Peyer's patch (tissue), 4 donors: ENCODE measurements at regions not wholly inside any gene's neighbourhood (a gene's known extent, or its start where the extent isn't known, plus 50 kb on each side); places are given as distances from the start of the nearest gene placed in this dataset.

Experiments
- DNase-seq, 3 donors: peaks; one replicate each; pipeline ENCODE4 v3.0.0-alpha.2; 2017 to 2019
- H3K27ac ChIP-seq, 4 donors: fragments of 200-600 bp; sonication (generic); one replicate each; pipeline ENCODE4 v1.5.1; 2016 to 2019
- H3K27me3 ChIP-seq, 2 donors: fragments of 200-600 bp; sonication (generic); one replicate each; pipeline ENCODE4 v1.5.1; 2019
- H3K36me3 ChIP-seq, 3 donors: fragments of 200-600 bp; sonication (generic); one replicate each; pipeline ENCODE4 v1.5.1; 2016 to 2019
- H3K4me1 ChIP-seq, 4 donors: fragments of 200-600 bp; sonication (generic); one replicate each; pipeline ENCODE4 v1.5.1; 2016 to 2019
- H3K4me3 ChIP-seq, 4 donors: fragments of 200-600 bp; sonication (generic); 1 replicate in 3 of 4; 2 replicates in 1 of 4; pipeline ENCODE4 v1.5.1; 2016 to 2019; ENCODE audit warnings: mild to moderate bottlenecking in 1 of 4
- H3K9me3 ChIP-seq, 4 donors: fragments of 200-600 bp; sonication (generic); one replicate each; pipeline ENCODE4 v1.5.1; 2016 to 2019; ENCODE audit warnings: mild to moderate bottlenecking in 1 of 4
- POLR2A ChIP-seq, 2 donors: fragments of 450-650 bp; IDR thresholded peaks; one replicate each; pipeline ENCODE4 v1.5.1; 2017; ENCODE audit warnings: antibody characterized with exemption in 2 of 2, mild to moderate bottlenecking in 2 of 2, moderate library complexity in 2 of 2
- TF ChIP-seq, protein P1 (sequence below), 6 experiments: fragments of 450-650 bp in 4 of 6; fragments of 200-600 bp in 2 of 6; sonication (generic) in 1 of 6; IDR thresholded peaks; one replicate each; pipeline ENCODE4 v1.5.1; 2017 to 2019; ENCODE audit warnings: antibody characterized with exemption in 6 of 6, mild to moderate bottlenecking in 3 of 6, moderate library complexity in 1 of 6

DNA sequence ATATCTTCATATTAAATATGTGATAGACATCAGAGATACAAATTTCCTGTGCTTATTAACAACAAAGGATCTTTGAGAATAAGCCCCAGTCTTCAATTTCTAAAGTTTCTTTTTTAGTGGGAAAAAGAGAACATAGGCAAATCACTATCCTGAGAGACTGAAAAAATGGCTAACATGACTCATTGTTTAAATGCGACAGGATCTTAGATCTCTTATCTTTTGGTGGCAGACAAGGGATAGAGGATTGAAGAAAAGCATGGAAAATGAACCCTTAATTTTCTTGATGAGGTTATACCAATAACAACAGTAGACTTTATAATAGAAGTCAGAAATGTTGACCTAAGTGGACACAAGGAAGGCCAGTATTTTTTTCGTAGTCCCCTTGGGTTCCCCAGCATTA lies 178.6 kb upstream of the MAP3K7 start:
- H3K27me3 ChIP-seq: no peaks in the 10 kb centered on the region
- H3K27ac ChIP-seq: no peak overlapping the region
- no peaks in the 10 kb centered on the region for H3K9me3 ChIP-seq
- no peak for DNase-seq
- H3K4me3 ChIP-seq: no peak overlapping the region
- H3K4me1 ChIP-seq: no peaks in the 10 kb centered on the region
- H3K36me3 ChIP-seq: no peaks in the 10 kb centered on the region
- TF ChIP-seq POLR2A (IDR thresholded peaks at IDR 0.05): no peak
- TF ChIP-seq, protein P1, sequence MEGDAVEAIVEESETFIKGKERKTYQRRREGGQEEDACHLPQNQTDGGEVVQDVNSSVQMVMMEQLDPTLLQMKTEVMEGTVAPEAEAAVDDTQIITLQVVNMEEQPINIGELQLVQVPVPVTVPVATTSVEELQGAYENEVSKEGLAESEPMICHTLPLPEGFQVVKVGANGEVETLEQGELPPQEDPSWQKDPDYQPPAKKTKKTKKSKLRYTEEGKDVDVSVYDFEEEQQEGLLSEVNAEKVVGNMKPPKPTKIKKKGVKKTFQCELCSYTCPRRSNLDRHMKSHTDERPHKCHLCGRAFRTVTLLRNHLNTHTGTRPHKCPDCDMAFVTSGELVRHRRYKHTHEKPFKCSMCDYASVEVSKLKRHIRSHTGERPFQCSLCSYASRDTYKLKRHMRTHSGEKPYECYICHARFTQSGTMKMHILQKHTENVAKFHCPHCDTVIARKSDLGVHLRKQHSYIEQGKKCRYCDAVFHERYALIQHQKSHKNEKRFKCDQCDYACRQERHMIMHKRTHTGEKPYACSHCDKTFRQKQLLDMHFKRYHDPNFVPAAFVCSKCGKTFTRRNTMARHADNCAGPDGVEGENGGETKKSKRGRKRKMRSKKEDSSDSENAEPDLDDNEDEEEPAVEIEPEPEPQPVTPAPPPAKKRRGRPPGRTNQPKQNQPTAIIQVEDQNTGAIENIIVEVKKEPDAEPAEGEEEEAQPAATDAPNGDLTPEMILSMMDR (IDR thresholded peaks at IDR 0.05): no peak

DNA sequence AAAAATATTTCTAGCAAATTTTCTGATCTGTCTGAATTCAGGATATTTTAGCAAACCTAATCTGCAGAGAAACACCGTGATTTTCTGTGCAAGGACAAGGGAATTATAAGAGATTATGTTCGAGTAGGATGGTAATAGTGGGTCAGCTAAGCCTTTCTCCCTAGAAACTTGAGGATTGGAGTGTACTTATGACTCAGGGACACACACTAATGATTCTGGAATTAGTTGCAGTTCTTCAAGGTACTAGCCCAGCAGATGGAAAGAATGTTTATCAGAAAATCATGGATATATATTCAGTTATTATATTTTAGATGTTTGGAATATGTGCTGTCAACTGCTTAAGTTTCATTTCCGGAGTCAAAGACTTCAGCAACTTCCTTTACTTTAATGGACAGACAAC lies 177.1 kb upstream of the MAP3K7 start:
- TF ChIP-seq POLR2A (IDR thresholded peaks at IDR 0.05): no peak
- Histone ChIP-seq H3K27me3 (no peaks in the 10 kb centered on the region), H3K36me3 (no peaks in the 10 kb centered on the region), H3K4me3 (no peak overlapping the region), H3K4me1 (no peaks in the 10 kb centered on the region), H3K27ac (no peak overlapping the region), H3K9me3 (no peaks in the 10 kb centered on the region)
- no peak for DNase-seq

DNA sequence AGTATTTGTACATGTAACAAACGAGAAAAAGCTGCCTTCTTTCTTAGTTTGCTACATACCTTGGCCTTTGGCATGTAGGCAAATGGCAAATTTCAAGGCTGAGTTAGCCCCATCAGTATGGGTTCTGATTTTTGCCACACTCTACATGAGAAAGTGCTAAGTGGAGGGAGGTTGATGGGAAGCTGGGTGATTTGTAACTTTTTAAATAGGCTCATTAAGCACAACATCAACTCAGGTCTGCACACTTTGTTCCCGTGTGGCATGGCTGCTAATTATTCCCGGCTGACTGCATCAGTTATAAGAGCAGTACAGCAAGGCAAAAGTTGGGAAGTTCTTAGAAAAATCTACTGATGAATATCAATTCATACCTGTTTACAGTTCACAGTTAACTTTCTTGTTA lies 172.8 kb upstream of the MAP3K7 start:
- Histone ChIP-seq H3K4me1 (no peaks in the 10 kb centered on the region), H3K4me3 (no peak overlapping the region), H3K27ac (no peak overlapping the region), H3K36me3 (no peaks in the 10 kb centered on the region), H3K9me3 (no peaks in the 10 kb centered on the region), H3K27me3 (no peaks in the 10 kb centered on the region)
- no peak for TF ChIP-seq POLR2A (IDR thresholded peaks at IDR 0.05)
- TF ChIP-seq, protein P1 (IDR thresholded peaks at IDR 0.05): no peak
- no peak for DNase-seq

DNA sequence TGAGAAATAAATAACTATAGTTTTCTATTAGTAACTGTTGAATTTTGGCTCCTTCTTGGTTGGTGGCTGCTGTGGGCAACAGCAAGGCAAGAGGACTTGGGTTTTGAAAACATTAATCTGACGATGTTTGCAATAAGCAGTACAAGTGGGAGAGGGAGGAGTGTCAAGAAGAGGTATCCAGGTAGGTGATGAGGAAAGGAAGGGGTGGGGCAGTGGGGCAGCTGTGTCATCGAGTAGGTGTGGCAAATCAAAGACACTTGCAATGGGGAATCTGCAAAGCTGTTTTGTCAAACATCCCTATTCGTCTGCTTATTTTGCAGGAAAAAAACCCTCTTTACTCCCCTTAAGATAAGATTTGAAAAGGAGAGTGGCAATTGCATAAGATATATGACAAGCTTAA lies 171.9 kb upstream of the MAP3K7 start:
- H3K27ac ChIP-seq: no peak overlapping the region
- no peaks in the 10 kb centered on the region for H3K36me3 ChIP-seq
- H3K4me3 ChIP-seq: no peak overlapping the region
- no peak for DNase-seq
- no peaks in the 10 kb centered on the region for H3K4me1 ChIP-seq
- no peaks in the 10 kb centered on the region for H3K27me3 ChIP-seq
- no peak for TF ChIP-seq POLR2A (IDR thresholded peaks at IDR 0.05)
- TF ChIP-seq, protein P1 (IDR thresholded peaks at IDR 0.05): no peak
- no peaks in the 10 kb centered on the region for H3K9me3 ChIP-seq

DNA sequence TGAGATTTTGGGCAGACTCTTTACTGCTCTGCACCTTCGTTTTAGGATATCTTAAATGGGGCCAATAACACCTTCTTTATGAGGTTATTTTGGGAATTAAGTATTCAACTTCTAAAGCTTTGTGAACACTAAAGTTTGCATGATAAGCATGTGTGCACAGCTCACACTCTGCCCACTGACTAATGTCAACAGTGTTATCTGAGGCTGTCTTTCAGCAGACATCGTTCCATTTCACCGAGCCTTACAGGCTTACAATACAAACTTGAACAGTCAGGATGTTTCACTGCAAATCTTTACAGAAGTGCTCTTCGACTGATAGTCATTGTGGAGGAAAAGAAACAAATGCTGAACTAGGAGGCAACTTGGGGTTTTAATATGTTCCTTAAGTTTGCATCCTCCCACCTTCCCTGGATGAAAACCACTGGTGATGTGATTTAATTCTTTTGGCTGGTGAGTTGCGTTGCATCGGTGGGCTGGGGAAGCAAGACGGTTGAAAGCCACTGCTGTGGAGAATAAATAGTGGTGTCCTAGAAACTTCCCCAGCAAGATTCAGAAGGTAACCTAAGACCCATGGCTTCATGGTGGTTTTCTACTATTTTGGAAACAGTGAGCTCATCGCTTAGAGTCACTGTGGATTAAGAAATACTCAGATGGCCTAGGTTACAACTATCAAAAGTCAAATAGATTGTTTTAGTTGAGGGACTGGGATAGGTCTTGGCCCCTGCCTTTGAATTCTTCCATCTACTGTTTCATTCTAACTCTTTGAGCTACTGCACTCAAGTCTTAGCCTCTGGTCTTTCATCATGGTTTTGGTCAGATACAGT lies 167.2 kb upstream of the MAP3K7 start:
- Histone ChIP-seq H3K27ac (no peak overlapping the region), H3K27me3 (no peaks in the 10 kb centered on the region), H3K36me3 (no peaks in the 10 kb centered on the region), H3K4me3 (no peak overlapping the region), H3K4me1 (no peaks in the 10 kb centered on the region), H3K9me3 (no peaks in the 10 kb centered on the region)
- no peak for DNase-seq
- TF ChIP-seq, protein P1 (IDR thresholded peaks at IDR 0.05): no peak
- TF ChIP-seq POLR2A (IDR thresholded peaks at IDR 0.05): no peak

DNA sequence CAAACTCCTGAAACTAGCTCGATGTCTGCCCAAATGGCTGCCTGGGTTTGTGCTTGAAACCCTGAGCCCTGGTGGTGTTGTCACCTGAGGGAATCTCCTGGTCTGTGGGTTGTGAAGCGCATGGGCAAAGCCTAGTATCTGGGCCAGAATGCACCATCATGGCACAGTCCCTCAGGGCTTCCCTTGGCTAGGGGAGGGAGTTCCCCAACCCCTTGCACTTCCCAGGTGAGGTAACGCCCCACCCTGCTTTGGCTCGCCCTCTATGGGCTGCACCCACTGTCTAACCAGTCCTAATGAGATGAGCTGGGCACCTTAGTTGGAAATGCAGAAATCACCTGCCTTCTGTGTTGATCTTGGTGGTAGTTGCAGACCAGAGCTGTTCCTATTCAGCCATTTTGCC lies 152.9 kb upstream of the MAP3K7 start:
- Histone ChIP-seq H3K4me3 (no peak overlapping the region), H3K27ac (no peak overlapping the region), H3K36me3 (no peaks in the 10 kb centered on the region), H3K9me3 (no peaks in the 10 kb centered on the region), H3K27me3 (no peaks in the 10 kb centered on the region), H3K4me1 (no peaks in the 10 kb centered on the region)
- DNase-seq: no peak
- TF ChIP-seq, protein P1 (IDR thresholded peaks at IDR 0.05): no peak
- TF ChIP-seq POLR2A (IDR thresholded peaks at IDR 0.05): no peak
